Sigmoid colon (tissue), 6 donors: ENCODE measurements at regions not wholly inside any gene's neighbourhood (a gene's known extent, or its start where the extent isn't known, plus 50 kb on each side); places are given as distances from the start of the nearest gene placed in this dataset.

Source experiments
- DNase-seq: peaks from one replicate; pipeline ENCODE4 v3.0.0-alpha.2; 2019
- H3K27ac ChIP-seq, 4 donors: fragments of 200-600 bp; sonication (generic); one replicate each; pipeline ENCODE4 v1.5.1; 2016 to 2019; ENCODE audit warnings: mild to moderate bottlenecking in 1 of 4
- H3K27me3 ChIP-seq, 3 donors: fragments of 200-600 bp; sonication (generic); one replicate each; pipeline ENCODE4 v1.5.1; 2019; ENCODE audit warnings: mild to moderate bottlenecking in 1 of 3
- H3K36me3 ChIP-seq, 4 donors: fragments of 200-600 bp; sonication (generic); one replicate each; pipeline ENCODE4 v1.5.1; 2016 to 2019
- H3K4me1 ChIP-seq, 4 donors: fragments of 200-600 bp; sonication (generic); one replicate each; pipeline ENCODE4 v1.5.1; 2017 to 2019
- H3K4me3 ChIP-seq, 4 donors: fragments of 200-600 bp; sonication (generic); one replicate each; pipeline ENCODE4 v1.5.1; 2017 to 2019; ENCODE audit warnings: mild to moderate bottlenecking in 2 of 4, moderate library complexity in 1 of 4
- H3K9me3 ChIP-seq, 4 donors: fragments of 200-600 bp in 3 of 4; sonication (generic) in 3 of 4; one replicate each; pipeline versions ENCODE4 v1.5.1 to v1.6.1; 2013 to 2019
- EP300 ChIP-seq, 4 donors: sonication (generic); formaldehyde crosslinking; IDR thresholded peaks; one replicate each; pipeline ENCODE4 v1.6.1; 2017; ENCODE audit warnings: antibody characterized with exemption in 4 of 4
- POLR2A ChIP-seq, 2 donors: fragments of 450-650 bp; IDR thresholded peaks; one replicate each; pipeline ENCODE4 v1.6.1; 2016; ENCODE audit warnings: antibody characterized with exemption in 2 of 2, mild to moderate bottlenecking in 2 of 2, moderate library complexity in 2 of 2
- POLR2AphosphoS5 ChIP-seq, 4 donors: sonication (generic); formaldehyde crosslinking; IDR thresholded peaks; one replicate each; pipeline ENCODE4 v1.6.1; 2017; ENCODE audit warnings: antibody characterized with exemption in 4 of 4
- WGBS, 2 donors: extraction: QIAGEN DNeasy Blood & Tissue Kit; methylation state at CpG; one replicate each; pipeline ENCODE4 v1.1.7; 2013; 5-methylcytosine and 5-hydroxymethylcytosine counted together
- intact Hi-C: fragments of 100-400 bp; cut with DNase I; formaldehyde crosslinking; loops from one replicate; pipeline ENCODE4 v1.15.1; 2023
- TF ChIP-seq, protein P1 (sequence below), 4 experiments: fragments of 450-650 bp in 3 of 4; fragments of 200-600 bp in 1 of 4; IDR thresholded peaks; one replicate each; pipeline ENCODE4 v1.5.1; 2016 to 2019; ENCODE audit warnings: antibody characterized with exemption in 4 of 4, mild to moderate bottlenecking in 3 of 4, moderate library complexity in 2 of 4
- donor health status: healthy with polysubstance abuse.
- donor health status: healthy.

DNA sequence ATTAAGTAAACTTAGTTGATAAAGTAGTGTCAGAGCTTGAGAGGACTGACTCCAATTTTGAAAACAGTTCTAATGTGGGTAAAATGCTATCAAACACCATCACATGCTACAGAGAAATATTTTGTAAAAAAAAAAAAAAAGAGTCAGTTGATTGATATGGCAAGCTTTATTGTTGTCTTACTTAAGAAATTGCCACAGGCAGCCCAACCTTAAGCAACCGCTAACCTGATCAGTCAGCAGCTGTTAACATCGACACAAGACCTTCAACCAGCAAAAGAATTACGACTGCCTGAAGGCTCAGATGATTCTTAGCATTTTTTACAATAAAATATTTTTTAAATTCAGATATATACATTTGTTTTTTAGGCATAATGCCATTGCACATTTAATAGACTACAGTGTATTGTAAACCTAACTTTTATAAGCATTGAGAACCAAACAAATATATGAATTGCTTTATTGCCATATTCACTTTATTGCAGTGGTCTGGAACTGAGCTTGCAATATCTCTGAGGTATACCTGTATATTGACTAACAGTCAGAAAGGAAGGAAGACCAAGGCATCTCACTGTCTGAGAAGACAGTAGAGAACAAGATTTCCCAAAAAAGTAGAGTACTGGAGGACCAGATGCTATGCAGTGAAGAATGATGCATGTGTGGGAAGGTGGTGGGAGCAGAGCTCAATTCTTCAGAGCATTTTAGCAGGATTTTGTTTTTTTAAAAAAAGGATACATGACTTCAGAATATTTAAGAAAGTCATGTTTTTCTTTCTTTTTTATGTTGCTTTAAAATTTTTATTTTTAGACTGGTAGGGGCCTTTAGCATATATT lies 973.8 kb upstream of the GYPC start:
- Histone ChIP-seq H3K27ac (no peak overlapping the region), H3K9me3 (no peaks in the 10 kb centered on the region), H3K27me3 (no peaks in the 10 kb centered on the region), H3K36me3 (no peaks in the 10 kb centered on the region), H3K4me1 (no peaks in the 10 kb centered on the region), H3K4me3 (no peak overlapping the region)
- intact Hi-C loops: no loop called here
- no peak for DNase-seq
- TF ChIP-seq POLR2AphosphoS5 (IDR thresholded peaks at IDR 0.05) (no peak), POLR2A (IDR thresholded peaks at IDR 0.05) (no peak), EP300 (IDR thresholded peaks at IDR 0.05) (no peak)
- TF ChIP-seq, protein P1, sequence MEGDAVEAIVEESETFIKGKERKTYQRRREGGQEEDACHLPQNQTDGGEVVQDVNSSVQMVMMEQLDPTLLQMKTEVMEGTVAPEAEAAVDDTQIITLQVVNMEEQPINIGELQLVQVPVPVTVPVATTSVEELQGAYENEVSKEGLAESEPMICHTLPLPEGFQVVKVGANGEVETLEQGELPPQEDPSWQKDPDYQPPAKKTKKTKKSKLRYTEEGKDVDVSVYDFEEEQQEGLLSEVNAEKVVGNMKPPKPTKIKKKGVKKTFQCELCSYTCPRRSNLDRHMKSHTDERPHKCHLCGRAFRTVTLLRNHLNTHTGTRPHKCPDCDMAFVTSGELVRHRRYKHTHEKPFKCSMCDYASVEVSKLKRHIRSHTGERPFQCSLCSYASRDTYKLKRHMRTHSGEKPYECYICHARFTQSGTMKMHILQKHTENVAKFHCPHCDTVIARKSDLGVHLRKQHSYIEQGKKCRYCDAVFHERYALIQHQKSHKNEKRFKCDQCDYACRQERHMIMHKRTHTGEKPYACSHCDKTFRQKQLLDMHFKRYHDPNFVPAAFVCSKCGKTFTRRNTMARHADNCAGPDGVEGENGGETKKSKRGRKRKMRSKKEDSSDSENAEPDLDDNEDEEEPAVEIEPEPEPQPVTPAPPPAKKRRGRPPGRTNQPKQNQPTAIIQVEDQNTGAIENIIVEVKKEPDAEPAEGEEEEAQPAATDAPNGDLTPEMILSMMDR (IDR thresholded peaks at IDR 0.05): no peak
- WGBS, 2 donors: 19 to 61% methylated on average over 3 of the region's 3 CpGs

- intact Hi-C loops: no loop called here
- WGBS, 2 donors: 91 to 92% methylated on average over 2 of the region's 2 CpGs
- no peak overlapping the region for H3K4me3 ChIP-seq
- TF ChIP-seq, protein P1 (IDR thresholded peaks at IDR 0.05): no peak
- TF ChIP-seq POLR2A (IDR thresholded peaks at IDR 0.05) (no peak), EP300 (IDR thresholded peaks at IDR 0.05) (no peak), POLR2AphosphoS5 (IDR thresholded peaks at IDR 0.05) (no peak)
- H3K9me3 ChIP-seq: no peaks in the 10 kb centered on the region
- no peak for DNase-seq
- no peak overlapping the region for H3K27ac ChIP-seq
- no peaks in the 10 kb centered on the region for H3K36me3 ChIP-seq
- H3K4me1 ChIP-seq: no peaks in the 10 kb centered on the region
- H3K27me3 ChIP-seq: no peaks in the 10 kb centered on the region
These were observed 971.7 kb upstream of the GYPC start for GRCh38 chr2:125684256-125684655.

- intact Hi-C loops: no loop called here
- WGBS, 2 donors: 87 to 96% methylated on average over 2 of the region's 2 CpGs
These were observed 971.0 kb upstream of the GYPC start for GRCh38 chr2:125684932-125685331.

GRCh38 chr2:125696560-125696959 lies 959.4 kb upstream of the GYPC start:
- Histone ChIP-seq H3K4me1 (no peaks in the 10 kb centered on the region), H3K4me3 (no peak overlapping the region), H3K36me3 (no peaks in the 10 kb centered on the region), H3K9me3 (no peaks in the 10 kb centered on the region), H3K27ac (no peak overlapping the region), H3K27me3 (no peaks in the 10 kb centered on the region)
- DNase-seq: no peak
- intact Hi-C loops: no loop called here
- TF ChIP-seq EP300 (IDR thresholded peaks at IDR 0.05) (no peak), POLR2A (IDR thresholded peaks at IDR 0.05) (no peak), POLR2AphosphoS5 (IDR thresholded peaks at IDR 0.05) (no peak)
- TF ChIP-seq, protein P1 (IDR thresholded peaks at IDR 0.05): no peak
- 10 to 44% methylated on average over 2 of the region's 2 CpGs for WGBS, 2 donors

More at GRCh38 chr2:125684932-125685331, 971.0 kb upstream of the GYPC start:
- H3K9me3 ChIP-seq: no peaks in the 10 kb centered on the region
- no peak overlapping the region for H3K27ac ChIP-seq
- TF ChIP-seq POLR2A (IDR thresholded peaks at IDR 0.05): no peak
- TF ChIP-seq EP300 (IDR thresholded peaks at IDR 0.05): no peak
- TF ChIP-seq, protein P1 (IDR thresholded peaks at IDR 0.05): no peak
- no peak for TF ChIP-seq POLR2AphosphoS5 (IDR thresholded peaks at IDR 0.05)
- no peak for DNase-seq
- H3K4me3 ChIP-seq: no peak overlapping the region
- H3K4me1 ChIP-seq: no peaks in the 10 kb centered on the region
- H3K27me3 ChIP-seq: no peaks in the 10 kb centered on the region
- no peaks in the 10 kb centered on the region for H3K36me3 ChIP-seq
